PC-3 (cell line): ENCODE measurements at regions not wholly inside any gene's neighbourhood (a gene's known extent, or its start where the extent isn't known, plus 50 kb on each side); places are given as distances from the start of the nearest gene placed in this dataset.

ENCODE experiments used
- CTCF ChIP-seq: fragments of 300-600 bp; sonication (generic); conservative IDR thresholded peaks from 2 replicates; pipeline ENCODE4 v1.5.1; 2017; ENCODE audit warnings: antibody characterized with exemption, low read depth, mild to moderate bottlenecking, low read length
- EZH2phosphoT487 ChIP-seq: fragments of 300-600 bp; sonication (generic); IDR thresholded peaks from 2 replicates; pipeline ENCODE4 v1.6.1; 2018; ENCODE audit warnings: mild to moderate bottlenecking, antibody characterized with exemption, low read length, borderline replicate concordance

GRCh38 chr2:224195925-224196571 lies 157.0 kb upstream of the SERPINE2 start:
- TF ChIP-seq CTCF (no peak), EZH2phosphoT487 (no peak)
